ENCODE measurements at regions not wholly inside any gene's neighbourhood (a gene's known extent, or its start where the extent isn't known, plus 50 kb on each side); places are given as distances from the start of the nearest gene placed in this dataset.

DNA sequence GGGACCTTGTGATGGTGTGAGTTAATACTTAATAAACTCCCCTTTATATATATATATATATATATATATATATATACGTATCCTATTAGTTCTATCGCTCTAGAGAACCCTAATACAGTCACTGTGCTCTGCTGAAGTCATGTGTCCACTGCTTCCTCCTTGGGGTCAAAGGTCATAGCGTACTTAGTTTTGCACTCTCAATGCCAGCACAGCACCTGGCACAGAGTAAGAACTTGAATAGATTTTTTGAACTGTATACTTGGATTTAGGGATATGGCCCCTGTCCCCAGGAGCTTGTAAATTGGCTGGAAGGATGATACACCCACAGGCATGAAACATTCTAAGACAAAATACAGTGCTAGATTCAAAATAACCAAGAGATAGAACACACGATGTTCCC is 58.9 kb upstream of the PLXNA4 start:
- DNase-seq, result no peak
- intact Hi-C loops (cut with DNase I), result no loop called here

GRCh38 chr7:132630834-132631233 is 54.6 kb upstream of the PLXNA4 start:
- no peak for DNase-seq
- intact Hi-C loops (cut with DNase I), result no loop called here

Data from head of caudate nucleus (tissue), 42 donors.